ENCODE measurements at regions not wholly inside any gene's neighbourhood (a gene's known extent, or its start where the extent isn't known, plus 50 kb on each side); places are given as distances from the start of the nearest gene placed in this dataset.

GRCh38 chr1:55503663-55504305 is 288.6 kb upstream of the USP24 start:
- no peak for DNase-seq (ENCODE audit: low read depth)

- no peak for DNase-seq (ENCODE audit: low read depth)
Measured at GRCh38 chr1:55500601-55501000, 285.4 kb upstream of the USP24 start.

- DNase-seq (ENCODE audit: low read depth) = no peak
Measured at GRCh38 chr1:55490547-55490946, 275.4 kb upstream of the USP24 start.

GRCh38 chr1:55484173-55484572 is 269.0 kb upstream of the USP24 start:
- no peak for DNase-seq (ENCODE audit: low read depth)

GRCh38 chr1:55483523-55483922 is 268.4 kb upstream of the USP24 start:
- no peak for DNase-seq (ENCODE audit: low read depth)

- DNase-seq (ENCODE audit: low read depth) = no peak
Measured at GRCh38 chr1:55481634-55482033, 266.5 kb upstream of the USP24 start.

DNA sequence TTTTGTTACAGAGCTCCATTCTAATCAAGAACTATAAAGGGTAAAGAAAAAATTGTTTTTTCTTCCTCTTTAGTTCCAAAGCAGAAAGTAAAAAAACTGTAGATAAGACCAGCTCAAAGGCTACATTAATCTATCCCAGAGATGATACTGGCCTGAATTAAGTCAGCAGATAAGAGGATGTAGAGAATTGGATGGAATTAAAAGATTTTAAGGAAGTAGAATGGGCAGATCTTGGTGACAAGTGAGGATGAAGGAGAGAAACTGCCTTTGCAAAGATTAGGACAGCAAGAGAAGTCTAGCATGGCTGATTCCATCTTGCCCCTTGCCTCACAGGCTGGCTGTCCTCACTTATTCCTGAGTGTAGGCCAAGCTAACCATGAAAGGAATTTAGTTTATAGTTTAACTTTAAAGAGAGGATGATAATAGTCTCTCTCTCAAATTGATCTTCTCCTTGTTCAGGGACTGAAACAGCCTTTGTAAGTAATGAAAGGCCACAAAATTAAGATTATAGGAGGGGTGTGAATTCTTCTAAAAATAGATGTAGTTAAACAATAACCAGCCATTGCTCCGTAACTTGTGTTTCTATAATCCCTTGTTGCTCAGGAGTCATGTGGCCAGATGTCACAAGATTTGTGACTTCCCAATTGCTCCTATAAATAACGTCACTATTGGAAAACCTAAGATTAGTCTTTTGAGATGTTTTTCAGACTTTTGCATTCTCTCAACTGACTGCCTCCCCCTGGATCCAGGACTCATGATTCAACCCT is 265.0 kb upstream of the USP24 start:
- no peak for DNase-seq (ENCODE audit: low read depth)

- no peak for DNase-seq (ENCODE audit: low read depth)
Measured at GRCh38 chr1:55478742-55479141, 263.6 kb upstream of the USP24 start.

DNA sequence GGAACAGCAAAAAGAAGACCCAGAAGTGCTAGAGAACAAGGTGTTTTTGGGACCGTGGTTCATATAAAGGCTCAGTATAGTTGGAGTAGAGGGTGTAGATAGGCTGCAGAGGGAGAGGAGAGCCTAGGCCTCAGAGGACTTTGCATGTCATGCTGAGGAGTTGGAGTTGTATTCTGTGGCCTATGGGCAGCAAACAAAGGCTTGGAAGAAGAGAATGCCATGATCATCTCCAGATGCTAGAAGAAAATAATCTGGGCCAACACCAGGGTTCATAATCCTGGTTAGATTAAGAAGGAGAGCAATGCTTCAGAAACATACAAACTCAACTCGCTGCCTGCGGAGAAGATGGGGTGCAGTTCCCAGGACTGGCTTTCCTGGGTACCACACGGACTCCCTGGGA is 262.8 kb upstream of the USP24 start:
- DNase-seq (ENCODE audit: low read depth) = no peak

DNA sequence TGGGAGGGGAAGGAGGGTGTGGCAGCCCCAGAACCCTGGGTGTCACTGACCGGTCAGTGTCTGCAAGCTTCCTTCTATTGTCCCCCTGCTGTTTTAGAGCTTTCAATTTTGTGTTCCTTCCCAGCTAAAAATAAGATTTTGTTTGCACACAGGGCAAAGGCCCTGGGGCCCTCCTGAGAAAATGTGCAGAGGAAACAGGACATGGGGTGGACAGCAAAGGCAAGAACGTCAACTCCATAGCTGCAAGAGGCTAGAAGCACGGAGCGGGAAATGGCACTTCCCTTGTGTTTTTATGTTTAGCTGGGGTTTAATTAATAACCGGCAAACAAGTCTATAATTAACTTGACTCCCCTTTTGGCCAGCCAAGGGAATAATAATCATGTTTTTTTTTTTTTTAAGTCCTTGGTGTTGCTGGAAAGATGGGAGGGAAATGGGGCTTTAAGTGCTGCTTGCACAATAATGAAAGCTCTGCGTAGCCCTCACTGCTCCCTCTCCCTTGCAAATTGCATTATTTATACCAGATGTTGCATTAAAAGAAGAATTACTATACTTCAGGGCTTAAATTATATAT is 261.4 kb upstream of the USP24 start:
- no peak for DNase-seq (ENCODE audit: low read depth)

DNA sequence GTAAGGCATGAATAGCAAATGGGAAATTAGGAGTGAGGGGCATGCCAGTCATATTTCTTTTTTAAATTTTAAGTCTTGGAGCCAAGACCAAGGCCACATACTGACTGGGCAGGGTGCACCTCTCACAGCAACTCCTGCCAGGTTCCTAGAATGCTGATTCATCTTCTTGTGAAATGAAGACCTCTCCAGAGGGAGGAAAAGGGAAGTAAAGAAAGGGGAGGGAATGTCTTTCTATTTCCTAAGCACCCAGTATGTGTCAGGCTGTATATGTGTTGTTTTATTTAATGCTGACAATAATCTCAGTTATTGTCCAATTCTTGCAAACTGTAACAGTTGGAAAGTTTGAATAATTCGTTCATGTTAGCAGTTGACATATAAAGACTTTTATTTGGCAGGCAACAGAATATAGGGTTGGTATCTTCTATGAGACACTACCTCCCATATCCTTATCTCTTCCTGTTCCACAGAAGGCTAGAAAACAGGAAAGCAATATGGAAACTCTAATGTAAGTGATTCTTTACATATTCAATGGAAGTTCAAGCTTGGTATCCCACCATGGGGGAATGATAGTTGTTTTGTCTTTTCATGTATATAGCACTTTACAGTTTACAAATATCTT is 259.1 kb upstream of the USP24 start:
- DNase-seq (ENCODE audit: low read depth) = peak; percentile 24

- no peak for DNase-seq (ENCODE audit: low read depth)
Measured at GRCh38 chr1:55473661-55474060, 258.5 kb upstream of the USP24 start.

GRCh38 chr1:55472784-55473183 is 257.6 kb upstream of the USP24 start:
- peak; percentile 35 for DNase-seq (ENCODE audit: low read depth)

DNA sequence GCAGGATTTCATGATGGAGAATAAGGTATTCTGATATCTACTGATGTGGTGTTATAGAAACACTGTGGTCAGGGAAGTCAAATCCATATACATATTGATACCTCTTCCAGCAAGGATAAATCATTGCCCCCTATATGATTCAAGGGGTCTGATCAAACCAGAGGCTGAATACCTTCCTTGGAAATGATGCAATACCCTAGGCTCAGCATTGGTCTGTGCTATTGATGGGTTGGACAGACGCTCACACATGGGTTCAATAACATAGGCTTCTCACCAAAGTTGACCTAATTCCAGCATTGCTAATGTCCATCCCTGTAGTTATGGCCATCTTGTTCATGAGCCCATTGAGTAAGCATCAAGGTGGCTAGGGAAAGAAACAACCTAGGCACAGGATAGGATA is 257.0 kb upstream of the USP24 start:
- DNase-seq (ENCODE audit: low read depth) = no peak

DNA sequence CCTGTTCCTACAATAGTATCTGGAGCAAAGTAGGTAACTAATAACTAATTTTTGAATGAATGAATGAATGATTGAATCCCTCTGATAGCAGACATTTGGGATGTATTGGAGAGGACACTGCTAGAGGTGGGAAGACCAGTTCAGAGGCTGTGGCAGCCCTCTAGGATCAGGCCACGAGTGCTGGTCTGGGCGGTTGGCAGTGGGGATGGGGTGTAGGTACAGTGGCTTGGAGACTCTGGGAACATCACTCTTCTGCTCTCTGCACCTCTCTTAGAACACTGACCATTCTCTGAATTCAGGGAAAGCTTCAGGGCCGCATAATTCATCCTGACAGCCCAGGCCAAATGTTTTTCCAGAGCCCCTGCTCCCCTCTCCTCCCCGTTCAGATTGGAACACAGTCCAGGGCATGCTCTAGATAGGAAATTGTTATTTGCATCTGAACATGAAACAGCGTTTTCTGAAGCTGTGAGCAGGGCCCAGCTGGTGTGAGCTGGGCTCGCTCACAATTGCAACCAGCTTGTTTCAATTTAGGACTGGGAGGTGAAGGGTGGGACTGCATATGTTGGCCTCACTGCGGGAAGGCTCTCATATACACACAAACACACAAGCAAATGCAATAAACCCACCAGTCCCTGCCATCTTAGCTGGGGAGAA is 253.1 kb upstream of the USP24 start:
- peak; percentile 21 for DNase-seq (ENCODE audit: low read depth)

DNA sequence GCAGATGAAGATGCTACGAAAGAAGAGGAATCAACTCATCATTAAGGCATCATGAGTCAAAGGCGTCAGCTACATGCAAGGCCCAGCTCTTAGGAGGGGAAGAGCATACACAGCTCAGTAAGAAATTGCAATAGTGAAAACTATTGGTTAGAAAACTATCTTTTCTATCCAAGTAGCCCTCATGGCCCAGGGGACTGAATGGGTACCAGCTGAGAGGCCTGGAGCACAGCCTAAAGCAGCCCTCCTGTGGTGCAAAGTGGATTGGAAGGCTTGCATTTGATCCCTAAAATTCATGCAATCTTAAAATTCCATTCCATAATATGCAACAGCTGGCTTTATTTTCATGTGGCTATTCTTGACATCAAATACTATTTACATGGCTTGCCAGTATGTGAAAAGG is 251.8 kb upstream of the USP24 start:
- DNase-seq (ENCODE audit: low read depth) = no peak

DNA sequence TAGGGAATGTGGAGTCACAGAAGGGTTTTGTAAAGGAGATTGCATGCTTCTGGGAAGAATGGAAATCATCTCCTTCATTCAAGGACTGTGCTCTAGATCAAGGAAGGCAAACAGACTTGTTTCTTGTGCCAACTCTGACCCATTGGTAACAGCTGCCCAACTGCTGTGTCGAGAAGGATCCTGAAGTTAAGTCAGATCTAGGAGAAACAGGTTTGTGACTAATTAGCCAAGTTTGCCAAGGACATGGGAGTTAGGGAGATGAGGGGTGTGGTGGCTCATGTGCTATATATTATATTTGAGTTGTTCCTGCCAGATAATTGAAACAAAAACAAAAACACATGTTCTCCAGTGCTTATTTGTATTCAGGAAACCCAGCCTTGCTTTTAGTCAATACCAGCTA is 251.2 kb upstream of the USP24 start:
- DNase-seq (ENCODE audit: low read depth) = peak; percentile 65

GRCh38 chr1:55464550-55464949 is 249.4 kb upstream of the USP24 start:
- DNase-seq (ENCODE audit: low read depth) = no peak

DNA sequence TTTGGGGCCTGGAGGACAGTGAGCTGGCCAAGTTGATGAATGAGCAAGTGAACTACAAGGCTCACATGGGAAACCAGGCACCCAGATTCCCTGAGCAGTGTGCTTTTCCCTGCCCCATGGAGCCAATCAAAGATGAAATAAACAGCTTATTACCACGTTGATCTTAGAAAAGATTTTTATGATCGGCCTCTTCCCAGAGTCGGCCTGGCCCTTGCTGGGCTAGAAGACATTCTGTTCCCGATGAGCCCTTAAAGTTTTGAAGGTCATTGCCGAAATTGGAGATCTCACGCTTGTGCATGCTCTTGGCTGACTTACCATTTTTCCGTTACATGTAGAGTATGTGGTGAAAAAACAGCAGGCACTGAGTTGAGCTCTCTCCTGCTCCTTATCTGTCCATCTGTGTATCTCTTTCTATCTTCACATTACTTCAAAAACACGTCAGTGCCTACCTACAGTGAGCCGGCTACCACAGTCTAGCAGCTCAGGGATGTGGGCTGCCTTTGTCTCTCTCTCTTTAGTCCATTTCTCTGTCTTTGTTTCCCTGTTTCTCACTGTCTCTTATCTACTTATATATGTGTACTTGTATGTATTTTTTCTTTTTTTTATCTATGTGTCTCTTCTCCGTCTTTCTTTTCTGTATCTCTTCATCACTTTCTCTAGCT is 248.8 kb upstream of the USP24 start:
- DNase-seq (ENCODE audit: low read depth) = no peak

DNA sequence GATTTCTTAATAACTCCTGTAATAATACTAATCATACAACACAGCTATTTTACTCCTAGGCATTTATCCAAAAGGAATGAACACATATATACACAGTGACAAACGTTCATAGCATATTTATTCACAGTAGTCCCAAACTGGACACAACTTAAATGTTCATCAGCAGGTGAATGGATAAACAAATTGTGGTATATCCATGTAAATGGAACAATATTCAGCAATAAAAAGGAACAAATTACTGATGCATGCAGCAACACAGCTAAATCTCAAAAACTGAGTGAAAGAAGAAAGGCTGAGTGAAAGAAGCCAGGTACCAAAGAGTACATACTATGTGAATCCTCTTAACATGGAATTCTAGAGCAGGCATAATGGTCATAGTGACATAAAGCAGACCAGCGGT is 242.7 kb upstream of the USP24 start:
- no peak for DNase-seq (ENCODE audit: low read depth)

DNA sequence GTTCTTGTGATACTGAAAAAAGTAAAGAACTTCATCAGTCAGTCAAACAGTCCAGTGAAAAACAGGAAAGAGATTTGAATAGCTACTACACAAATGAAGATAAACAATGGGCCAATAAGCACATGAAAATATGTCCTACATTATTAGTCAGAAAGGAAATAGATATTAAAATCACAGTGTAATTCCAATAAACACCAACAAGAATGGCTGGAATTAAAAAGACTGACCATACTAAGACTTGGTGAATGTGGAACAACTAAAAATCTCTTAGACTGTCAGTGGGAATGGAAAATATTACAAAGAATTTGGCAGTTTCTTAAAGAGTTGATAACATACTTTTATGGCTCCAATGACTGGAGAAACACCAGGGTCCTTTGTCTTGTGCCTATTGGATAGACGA is 241.8 kb upstream of the USP24 start:
- DNase-seq (ENCODE audit: low read depth) = no peak

DNA sequence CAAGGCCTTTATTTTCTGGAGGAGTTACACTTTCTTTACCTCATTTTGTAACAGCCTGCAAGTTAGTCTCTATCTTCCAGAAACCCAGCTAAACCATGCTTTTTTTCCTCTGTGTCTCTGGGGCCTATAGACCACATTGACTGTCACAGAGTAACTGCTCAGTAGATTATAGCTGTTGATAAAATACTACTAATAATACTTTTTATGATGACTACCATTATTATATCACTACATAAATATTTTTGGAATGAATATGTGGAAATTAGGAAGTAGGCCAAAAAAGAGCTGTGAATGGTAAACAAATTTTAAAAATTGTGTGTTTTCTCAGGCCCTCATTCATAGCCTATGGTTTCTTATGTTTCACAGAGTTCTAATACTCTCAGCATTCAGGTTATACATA is 233.1 kb upstream of the USP24 start:
- no peak for DNase-seq (ENCODE audit: low read depth)
